ENCODE measurements at regions not wholly inside any gene's neighbourhood (a gene's known extent, or its start where the extent isn't known, plus 50 kb on each side); places are given as distances from the start of the nearest gene placed in this dataset.

DNA sequence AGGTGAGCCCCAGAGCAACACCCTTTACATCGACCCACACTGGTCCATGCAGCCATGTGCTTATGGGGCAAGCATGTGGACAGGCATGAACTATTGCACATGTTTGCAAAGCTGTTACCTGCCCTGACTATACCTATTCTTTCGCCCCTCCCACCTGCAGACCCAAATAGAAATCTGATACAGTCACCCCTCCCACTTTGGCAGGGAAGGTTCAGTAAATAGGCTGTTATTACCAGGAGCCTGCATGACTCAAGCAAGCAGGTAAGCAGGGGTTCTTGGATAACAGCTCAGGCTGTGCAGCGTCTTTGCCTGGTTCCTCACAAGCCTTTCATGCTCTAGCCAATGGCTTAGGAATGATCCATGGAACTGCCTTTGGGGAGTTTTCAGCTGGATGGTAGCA lies 122.7 kb upstream of the DIPK2B start:
- Histone ChIP-seq H3K4me3 (no peak overlapping the region), H3K36me3 (no peaks in the 10 kb centered on the region), H3K4me1 (no peaks in the 10 kb centered on the region), H3K9me3 (no peaks in the 10 kb centered on the region), H3K27me3 (no peaks in the 10 kb centered on the region), H3K27ac (no peak overlapping the region)
- TF ChIP-seq, protein P1, sequence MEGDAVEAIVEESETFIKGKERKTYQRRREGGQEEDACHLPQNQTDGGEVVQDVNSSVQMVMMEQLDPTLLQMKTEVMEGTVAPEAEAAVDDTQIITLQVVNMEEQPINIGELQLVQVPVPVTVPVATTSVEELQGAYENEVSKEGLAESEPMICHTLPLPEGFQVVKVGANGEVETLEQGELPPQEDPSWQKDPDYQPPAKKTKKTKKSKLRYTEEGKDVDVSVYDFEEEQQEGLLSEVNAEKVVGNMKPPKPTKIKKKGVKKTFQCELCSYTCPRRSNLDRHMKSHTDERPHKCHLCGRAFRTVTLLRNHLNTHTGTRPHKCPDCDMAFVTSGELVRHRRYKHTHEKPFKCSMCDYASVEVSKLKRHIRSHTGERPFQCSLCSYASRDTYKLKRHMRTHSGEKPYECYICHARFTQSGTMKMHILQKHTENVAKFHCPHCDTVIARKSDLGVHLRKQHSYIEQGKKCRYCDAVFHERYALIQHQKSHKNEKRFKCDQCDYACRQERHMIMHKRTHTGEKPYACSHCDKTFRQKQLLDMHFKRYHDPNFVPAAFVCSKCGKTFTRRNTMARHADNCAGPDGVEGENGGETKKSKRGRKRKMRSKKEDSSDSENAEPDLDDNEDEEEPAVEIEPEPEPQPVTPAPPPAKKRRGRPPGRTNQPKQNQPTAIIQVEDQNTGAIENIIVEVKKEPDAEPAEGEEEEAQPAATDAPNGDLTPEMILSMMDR (IDR thresholded peaks at IDR 0.05), result no peak
- DNase-seq (ENCODE audit: low spot score), result no peak

DNA sequence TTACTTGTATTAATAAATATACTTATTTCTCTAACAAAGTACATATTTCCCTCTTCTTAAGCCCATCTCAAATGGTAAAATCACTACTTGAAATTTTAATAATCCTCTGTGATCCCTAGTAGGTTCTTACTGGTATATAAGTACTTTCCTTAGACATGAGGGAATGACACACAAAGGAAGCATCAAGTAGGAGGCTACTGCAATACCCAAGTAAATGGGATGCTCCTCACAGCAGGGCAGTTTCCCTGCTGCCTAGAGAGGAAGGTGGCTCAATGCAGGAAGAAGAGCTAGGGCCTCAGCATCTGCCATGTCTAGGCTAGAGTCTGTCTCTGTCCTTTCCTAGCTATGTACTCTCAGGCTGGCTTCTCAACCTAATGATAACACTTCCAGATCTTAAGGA lies 122.1 kb upstream of the DIPK2B start:
- Histone ChIP-seq H3K36me3 (no peaks in the 10 kb centered on the region), H3K9me3 (no peaks in the 10 kb centered on the region), H3K4me1 (no peaks in the 10 kb centered on the region), H3K4me3 (no peak overlapping the region), H3K27me3 (no peaks in the 10 kb centered on the region), H3K27ac (no peak overlapping the region)
- DNase-seq (ENCODE audit: low spot score), result no peak
- TF ChIP-seq, protein P1 (IDR thresholded peaks at IDR 0.05), result no peak

DNA sequence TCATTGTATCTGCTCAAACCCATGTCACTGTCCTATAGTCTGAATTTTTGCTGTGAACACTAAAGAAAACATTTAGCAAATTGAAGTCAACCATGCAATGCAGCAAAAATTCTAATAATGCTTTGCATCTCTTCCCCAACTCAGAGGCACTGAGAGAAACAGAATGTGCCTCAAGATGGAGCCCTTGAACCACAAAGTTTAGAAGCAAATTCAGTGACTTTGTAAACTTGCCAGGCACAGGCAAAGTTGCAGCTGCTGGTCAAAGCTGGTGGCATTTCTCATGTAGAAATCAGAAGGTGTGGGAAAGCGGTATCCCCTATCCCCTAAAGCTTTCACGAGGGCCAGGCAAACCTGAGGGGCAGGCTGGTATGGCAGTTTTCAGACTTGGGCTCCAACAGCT lies 121.7 kb upstream of the DIPK2B start:
- H3K9me3 ChIP-seq, result no peaks in the 10 kb centered on the region
- no peak for DNase-seq (ENCODE audit: low spot score)
- TF ChIP-seq, protein P1 (IDR thresholded peaks at IDR 0.05), result peak in 1 of 2 donors; percentile 65

DNA sequence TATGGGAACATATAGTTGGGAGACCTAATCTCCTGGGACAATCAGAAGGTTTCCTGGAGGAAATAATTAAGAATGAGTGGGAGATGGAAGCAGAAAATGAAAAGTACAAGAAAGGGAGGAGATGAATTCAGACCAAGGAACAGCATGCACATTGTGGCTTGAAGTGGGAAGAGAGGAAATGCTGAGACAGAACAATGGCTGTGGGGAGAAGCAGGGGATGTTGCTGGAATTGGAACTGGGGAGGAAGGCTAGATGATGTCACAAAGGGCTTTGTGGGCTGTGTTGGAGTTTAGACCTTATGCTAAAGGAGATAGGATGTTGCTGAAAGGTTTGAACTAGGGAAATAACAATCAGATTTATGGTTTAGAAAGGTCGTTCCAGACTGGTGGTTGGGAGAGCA lies 119.5 kb upstream of the DIPK2B start:
- TF ChIP-seq, protein P1 (IDR thresholded peaks at IDR 0.05), result no peak
- DNase-seq (ENCODE audit: low spot score), result no peak
- no peak overlapping the region for H3K27ac ChIP-seq
- no peaks in the 10 kb centered on the region for H3K4me1 ChIP-seq
- H3K9me3 ChIP-seq, result no peaks in the 10 kb centered on the region
- no peaks in the 10 kb centered on the region for H3K36me3 ChIP-seq
- no peaks in the 10 kb centered on the region for H3K27me3 ChIP-seq
- H3K4me3 ChIP-seq, result no peak overlapping the region

More for the DNA sequence above, 121.7 kb upstream of the DIPK2B start:
- Histone ChIP-seq H3K27me3 (no peaks in the 10 kb centered on the region), H3K4me1 (no peaks in the 10 kb centered on the region), H3K4me3 (no peak overlapping the region), H3K36me3 (no peaks in the 10 kb centered on the region), H3K27ac (no peak overlapping the region)

DNA sequence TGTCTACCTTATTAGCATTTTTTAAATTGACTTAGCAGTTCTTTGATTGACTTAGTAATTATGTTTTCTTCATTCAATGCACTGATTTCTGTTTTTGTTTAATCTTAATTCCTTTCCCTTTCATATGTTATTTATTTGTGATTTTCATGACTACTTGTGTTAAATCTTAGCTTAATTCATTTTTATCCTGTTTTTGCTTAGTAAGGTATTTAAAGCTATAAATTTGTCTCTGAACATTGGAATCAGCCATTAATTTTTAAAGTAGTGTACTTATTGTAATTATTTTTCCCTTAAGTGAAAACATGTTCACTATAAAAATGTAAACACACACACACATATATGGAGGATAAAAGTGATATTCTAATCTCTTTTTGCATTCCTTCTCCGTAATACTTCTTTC lies 109.1 kb upstream of the DIPK2B start:
- Histone ChIP-seq H3K4me3 (no peak overlapping the region), H3K27me3 (no peaks in the 10 kb centered on the region), H3K36me3 (no peaks in the 10 kb centered on the region), H3K4me1 (no peaks in the 10 kb centered on the region), H3K27ac (no peak overlapping the region), H3K9me3 (peaks cover 5 to 14% of the 10 kb centered on the region in 2 donors)
- TF ChIP-seq, protein P1 (IDR thresholded peaks at IDR 0.05), result no peak
- DNase-seq (ENCODE audit: low spot score), result no peak

DNA sequence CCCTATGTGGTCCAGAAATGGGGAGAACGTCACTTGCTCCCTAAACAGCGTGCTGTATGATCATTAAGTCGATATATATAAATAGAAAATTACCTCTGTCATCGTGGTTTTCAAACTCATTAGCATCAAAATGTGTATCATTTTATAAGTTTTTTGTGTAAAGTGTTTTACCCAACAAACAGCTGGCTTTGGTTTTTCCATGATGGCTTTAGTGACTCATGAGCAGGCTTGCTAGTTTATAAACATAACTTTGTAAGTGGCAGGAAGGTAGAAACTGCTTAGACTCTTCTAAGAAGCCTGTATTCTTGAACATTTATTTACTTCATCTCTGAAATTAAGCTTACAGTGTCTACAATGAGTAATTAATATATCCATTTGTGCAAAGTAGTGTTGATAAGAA lies 108.4 kb upstream of the DIPK2B start:
- peaks cover 0 to 7% of the 10 kb centered on the region in 2 donors for H3K9me3 ChIP-seq
- TF ChIP-seq, protein P1 (IDR thresholded peaks at IDR 0.05), result no peak
- H3K27ac ChIP-seq, result no peak overlapping the region
- no peaks in the 10 kb centered on the region for H3K36me3 ChIP-seq
- H3K4me3 ChIP-seq, result no peak overlapping the region
- no peak for DNase-seq (ENCODE audit: low spot score)
- no peaks in the 10 kb centered on the region for H3K4me1 ChIP-seq
- H3K27me3 ChIP-seq, result no peaks in the 10 kb centered on the region

Data from right atrium auricular region (tissue), 2 donors.